OCI-LY1 (cell line): ENCODE measurements at regions not wholly inside any gene's neighbourhood (a gene's known extent, or its start where the extent isn't known, plus 50 kb on each side); places are given as distances from the start of the nearest gene placed in this dataset.

Source experiments
- H2AFZ ChIP-seq: fragments of 200-600 bp; sonication (generic), shearing (Covaris generic); 2 replicates; pipeline ENCODE4 v1.6.0; 2014; ENCODE audit warnings: antibody characterized with exemption, mild to moderate bottlenecking, low read length
- H3F3A ChIP-seq: fragments of 200-600 bp; sonication (generic), shearing (Covaris generic); 2 replicates; pipeline ENCODE4 v1.6.0; 2014; ENCODE audit warnings: mild to moderate bottlenecking, antibody characterized with exemption, low read length, moderate library complexity; ENCODE audit not compliant: insufficient read depth
- H3K27ac ChIP-seq: fragments of 200-600 bp; sonication (generic); 2 replicates; pipeline ENCODE4 v1.5.1; 2014; ENCODE audit warnings: low read length, mixed run types, mild to moderate bottlenecking, low read depth; ENCODE audit not compliant: poor library complexity, severe bottlenecking
- H3K27me3 ChIP-seq: fragments of 200-600 bp; sonication (generic); 2 replicates; pipeline ENCODE4 v1.6.0; 2014; ENCODE audit warnings: antibody characterized with exemption, mild to moderate bottlenecking, low read length, moderate library complexity; ENCODE audit not compliant: insufficient read depth
- H3K36me3 ChIP-seq: fragments of 200-600 bp; sonication (generic); 2 replicates; pipeline ENCODE4 v1.6.1; 2014; ENCODE audit warnings: mild to moderate bottlenecking, antibody characterized with exemption, low read length, moderate library complexity, mixed read lengths; ENCODE audit not compliant: insufficient read depth
- H3K4me1 ChIP-seq: fragments of 200-600 bp; sonication (generic); 2 replicates; pipeline ENCODE4 v1.5.1; 2014; ENCODE audit warnings: mild to moderate bottlenecking, low read length, moderate library complexity; ENCODE audit not compliant: insufficient read depth, severe bottlenecking
- H3K4me2 ChIP-seq: fragments of 200-600 bp; sonication (generic), shearing (Covaris generic); 2 replicates; pipeline ENCODE4 v1.6.1; 2014; ENCODE audit warnings: low read length
- H3K4me3 ChIP-seq: fragments of 200-600 bp; sonication (generic); 2 replicates; pipeline ENCODE4 v1.5.1; 2014; ENCODE audit warnings: low read length, low read depth, mild to moderate bottlenecking, mixed read lengths; ENCODE audit not compliant: poor library complexity, severe bottlenecking
- H3K79me2 ChIP-seq: fragments of 200-600 bp; shearing (Covaris generic); 2 replicates; pipeline ENCODE4 v1.6.1; 2016; ENCODE audit warnings: mixed run types, low read length, mixed read lengths; ENCODE audit not compliant: insufficient read depth
- H3K9ac ChIP-seq: fragments of 200-600 bp; sonication (generic), shearing (Covaris generic); 2 replicates; pipeline ENCODE4 v1.6.1; 2014; ENCODE audit warnings: mild to moderate bottlenecking, low read length, mixed read lengths
- H3K9me2 ChIP-seq: fragments of 200-600 bp; sonication (generic), shearing (Covaris generic); 2 replicates; pipeline ENCODE4 v1.6.1; 2014; ENCODE audit warnings: low read depth, mild to moderate bottlenecking, low read length, mixed read lengths
- H3K9me3 ChIP-seq: fragments of 200-600 bp; shearing (Covaris generic); 2 replicates; pipeline ENCODE4 v1.6.1; 2014; ENCODE audit warnings: low read length, mixed read lengths
- H4K20me1 ChIP-seq: fragments of 200-600 bp; sonication (generic), shearing (Covaris generic); 2 replicates; pipeline ENCODE4 v1.6.0; 2016; ENCODE audit warnings: mild to moderate bottlenecking, low read length; ENCODE audit not compliant: insufficient read depth
- CTCF ChIP-seq: fragments of 200-600 bp; sonication (generic), shearing (Covaris generic); IDR thresholded peaks from 2 replicates; pipeline ENCODE4 v1.5.1; 2017; ENCODE audit warnings: mild to moderate bottlenecking, antibody characterized with exemption, low read length, moderate library complexity, mixed read lengths
- EZH2 ChIP-seq: fragments of 200-600 bp; sonication (generic), shearing (Covaris generic); IDR thresholded peaks from 2 replicates; pipeline ENCODE4 v1.8.0; 2017; ENCODE audit warnings: borderline replicate concordance, mixed run types, mild to moderate bottlenecking, antibody characterized with exemption, low read length, moderate library complexity, mixed read lengths

GRCh38 chr14:87434680-87435079, 558.3 kb downstream of the GALC start:
- Histone ChIP-seq H3F3A (no peaks in the 10 kb centered on the region), H3K4me2 (no peak overlapping the region), H3K27ac (no peak overlapping the region), H3K4me3 (no peak overlapping the region), H3K9me3 (no peaks in the 10 kb centered on the region), H3K36me3 (no peaks in the 10 kb centered on the region), H3K4me1 (no peaks in the 10 kb centered on the region), H4K20me1 (no peaks in the 10 kb centered on the region), H3K79me2 (no peaks in the 10 kb centered on the region), H2AFZ (no peak overlapping the region), H3K9me2 (no peaks in the 10 kb centered on the region), H3K9ac (no peak overlapping the region), H3K27me3 (no peaks in the 10 kb centered on the region)
- TF ChIP-seq EZH2 (no peak), CTCF (no peak)

- Histone ChIP-seq H3K9me2 (no peaks in the 10 kb centered on the region), H3K79me2 (no peaks in the 10 kb centered on the region), H3K4me2 (no peak overlapping the region), H3F3A (no peaks in the 10 kb centered on the region), H3K36me3 (no peaks in the 10 kb centered on the region), H4K20me1 (no peaks in the 10 kb centered on the region), H3K27ac (no peak overlapping the region), H3K9ac (no peak overlapping the region), H3K4me1 (no peaks in the 10 kb centered on the region), H3K9me3 (no peaks in the 10 kb centered on the region), H3K27me3 (no peaks in the 10 kb centered on the region), H3K4me3 (no peak overlapping the region), H2AFZ (no peak overlapping the region)
- no peak for TF ChIP-seq EZH2
- TF ChIP-seq CTCF, result no peak
Observed at GRCh38 chr14:87434011-87434410, 559.0 kb downstream of the GALC start.

- Histone ChIP-seq H3K4me1 (no peaks in the 10 kb centered on the region), H3K36me3 (no peaks in the 10 kb centered on the region), H3K27ac (no peak overlapping the region), H3K9me3 (no peaks in the 10 kb centered on the region), H4K20me1 (no peaks in the 10 kb centered on the region), H3K4me3 (no peak overlapping the region), H3K79me2 (no peaks in the 10 kb centered on the region), H3F3A (no peaks in the 10 kb centered on the region), H3K4me2 (no peak overlapping the region), H3K9ac (no peak overlapping the region), H3K9me2 (no peaks in the 10 kb centered on the region), H3K27me3 (no peaks in the 10 kb centered on the region), H2AFZ (no peak overlapping the region)
- TF ChIP-seq CTCF, result no peak
- no peak for TF ChIP-seq EZH2
Observed at GRCh38 chr14:87432698-87433097, 560.3 kb downstream of the GALC start.
